Thoracic aorta (tissue), 2 donors: ENCODE measurements at regions not wholly inside any gene's neighbourhood (a gene's known extent, or its start where the extent isn't known, plus 50 kb on each side); places are given as distances from the start of the nearest gene placed in this dataset.
A peak's percentile ranks its signal among the peaks of the same experiment; 100 is the strongest.

ENCODE experiments used
- ATAC-seq: fragments of 150-250 bp; one replicate; pipeline ENCODE4 v1.8.0; 2017; ENCODE audit warnings: low read depth; ENCODE audit not compliant: insufficient number of reproducible peaks, low FRiP score
- DNase-seq: peaks from one replicate; pipeline ENCODE4 v3.0.0-alpha.2; 2020; ENCODE audit warnings: low spot score
- H3K27ac ChIP-seq, 2 donors: fragments of 200-600 bp; sonication (generic); 1 replicate in 1 of 2; 2 replicates in 1 of 2; pipeline ENCODE4 v1.5.1; 2016; ENCODE audit warnings: mild to moderate bottlenecking in 2 of 2, moderate library complexity in 2 of 2
- H3K27me3 ChIP-seq: fragments of 200-600 bp; sonication (generic); replicated peaks from 2 replicates; pipeline ENCODE4 v1.6.0; 2016; ENCODE audit warnings: mild to moderate bottlenecking; ENCODE audit not compliant: insufficient read depth
- H3K36me3 ChIP-seq: fragments of 200-600 bp; sonication (generic); one replicate; pipeline ENCODE4 v1.5.1; 2016
- H3K4me1 ChIP-seq, 2 donors: fragments of 200-600 bp; sonication (generic); 1 replicate in 1 of 2; 2 replicates in 1 of 2; pipeline versions ENCODE4 v1.5.1 to v1.6.0; 2016; ENCODE audit warnings: low read depth in 2 of 2, mild to moderate bottlenecking in 1 of 2; ENCODE audit not compliant: control insufficient read depth in 1 of 2
- H3K4me3 ChIP-seq: fragments of 200-600 bp; sonication (generic); 2 replicates; pipeline ENCODE4 v1.5.1; 2016; ENCODE audit warnings: mild to moderate bottlenecking
- H3K9me3 ChIP-seq: fragments of 200-600 bp; sonication (generic); 2 replicates; pipeline ENCODE4 v1.5.1; 2016
- CTCF ChIP-seq: fragments of 200-600 bp; sonication (generic); IDR thresholded peaks from one replicate; pipeline ENCODE4 v1.5.1; 2019; ENCODE audit warnings: antibody characterized with exemption

GRCh38 chr10:10803278-10803677 is 214.4 kb upstream of the CELF2 start:
- DNase-seq (no peak), ATAC-seq (no peak)
- Histone ChIP-seq H3K9me3 (no peaks in the 10 kb centered on the region), H3K27ac (peak overlapping the region; percentile 41 to 95), H3K36me3 (no peaks in the 10 kb centered on the region), H3K4me3 (peak overlapping the region; percentile 13), H3K27me3 (no peaks in the 10 kb centered on the region), H3K4me1 (peaks cover 13 to 82% of the 10 kb centered on the region in 2 donors)
- no peak for TF ChIP-seq CTCF

- Histone ChIP-seq H3K9me3 (no peaks in the 10 kb centered on the region), H3K36me3 (no peaks in the 10 kb centered on the region), H3K4me1 (peaks cover 13 to 80% of the 10 kb centered on the region in 2 donors), H3K4me3 (no peak overlapping the region), H3K27ac (peak overlapping the region in 1 of 2 donors; percentile 95), H3K27me3 (no peaks in the 10 kb centered on the region)
- DNase-seq (no peak), ATAC-seq (no peak)
- TF ChIP-seq CTCF: no peak
These were observed 213.6 kb upstream of the CELF2 start for GRCh38 chr10:10804061-10804460.

- H3K4me3 ChIP-seq: no peak overlapping the region
- no peaks in the 10 kb centered on the region for H3K9me3 ChIP-seq
- ATAC-seq (no peak), DNase-seq (no peak)
- H3K4me1 ChIP-seq: peaks cover 13 to 72% of the 10 kb centered on the region in 2 donors
- H3K27me3 ChIP-seq: no peaks in the 10 kb centered on the region
- peak overlapping the region; percentile 2 to 95 for H3K27ac ChIP-seq
- no peaks in the 10 kb centered on the region for H3K36me3 ChIP-seq
- TF ChIP-seq CTCF: no peak
These were observed 212.5 kb upstream of the CELF2 start for GRCh38 chr10:10804998-10805740.

GRCh38 chr10:10807106-10807505 is 210.6 kb upstream of the CELF2 start:
- peak overlapping the region in 1 of 2 donors; percentile 5 for H3K27ac ChIP-seq
- no peaks in the 10 kb centered on the region for H3K36me3 ChIP-seq
- no peaks in the 10 kb centered on the region for H3K27me3 ChIP-seq
- DNase-seq: no peak
- no peaks in the 10 kb centered on the region for H3K9me3 ChIP-seq
- TF ChIP-seq CTCF: no peak
- no peak for ATAC-seq
- H3K4me3 ChIP-seq: no peak overlapping the region
- peaks cover 13 to 61% of the 10 kb centered on the region in 2 donors for H3K4me1 ChIP-seq

GRCh38 chr10:10811562-10811961 is 206.1 kb upstream of the CELF2 start:
- Histone ChIP-seq H3K36me3 (no peaks in the 10 kb centered on the region), H3K27ac (no peak overlapping the region), H3K9me3 (no peaks in the 10 kb centered on the region), H3K4me3 (no peak overlapping the region), H3K4me1 (peaks cover 4 to 40% of the 10 kb centered on the region in 2 donors), H3K27me3 (no peaks in the 10 kb centered on the region)
- ATAC-seq (no peak), DNase-seq (no peak)
- no peak for TF ChIP-seq CTCF
